Retinal pigment epithelial cell (primary cell): ENCODE measurements at regions not wholly inside any gene's neighbourhood (a gene's known extent, or its start where the extent isn't known, plus 50 kb on each side); places are given as distances from the start of the nearest gene placed in this dataset.

ENCODE experiments used
- DNase-seq: peaks from one replicate; pipeline ENCODE4 v3.0.0-alpha.2; 2010; ENCODE audit warnings: low read depth
- H3K4me3 ChIP-seq: 2 replicates; pipeline ENCODE4 v1.5.1; 2011; ENCODE audit warnings: mild to moderate bottlenecking, low read length, control low read depth, moderate library complexity
- TF ChIP-seq, protein P1 (sequence below): conservative IDR thresholded peaks from 2 replicates; pipeline ENCODE4 v1.5.1; 2011; ENCODE audit warnings: low read depth, low read length, control low read depth, inconsistent platforms

DNA sequence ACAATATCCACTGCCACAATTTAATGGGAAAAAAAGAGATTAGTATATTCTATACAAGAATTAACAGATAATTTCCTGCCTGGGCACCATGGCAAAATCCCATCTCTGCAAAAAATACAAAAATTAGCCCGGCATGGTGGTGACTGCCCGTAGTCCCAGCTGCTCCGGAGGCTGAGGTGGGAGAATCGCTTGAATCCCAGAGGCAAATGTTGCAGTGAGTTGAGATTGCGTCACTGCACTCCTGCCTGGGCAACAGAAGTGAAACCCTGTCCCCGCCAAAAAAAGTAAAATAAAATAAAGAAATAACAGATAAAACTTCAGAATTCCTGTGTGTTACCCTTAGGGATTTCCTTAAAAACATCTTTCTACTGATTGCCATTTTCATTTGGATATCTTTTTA is 1194.8 kb upstream of the PIK3C3 start:
- DNase-seq: no peak
- H3K4me3 ChIP-seq: no peak overlapping the region
- TF ChIP-seq, protein P1, sequence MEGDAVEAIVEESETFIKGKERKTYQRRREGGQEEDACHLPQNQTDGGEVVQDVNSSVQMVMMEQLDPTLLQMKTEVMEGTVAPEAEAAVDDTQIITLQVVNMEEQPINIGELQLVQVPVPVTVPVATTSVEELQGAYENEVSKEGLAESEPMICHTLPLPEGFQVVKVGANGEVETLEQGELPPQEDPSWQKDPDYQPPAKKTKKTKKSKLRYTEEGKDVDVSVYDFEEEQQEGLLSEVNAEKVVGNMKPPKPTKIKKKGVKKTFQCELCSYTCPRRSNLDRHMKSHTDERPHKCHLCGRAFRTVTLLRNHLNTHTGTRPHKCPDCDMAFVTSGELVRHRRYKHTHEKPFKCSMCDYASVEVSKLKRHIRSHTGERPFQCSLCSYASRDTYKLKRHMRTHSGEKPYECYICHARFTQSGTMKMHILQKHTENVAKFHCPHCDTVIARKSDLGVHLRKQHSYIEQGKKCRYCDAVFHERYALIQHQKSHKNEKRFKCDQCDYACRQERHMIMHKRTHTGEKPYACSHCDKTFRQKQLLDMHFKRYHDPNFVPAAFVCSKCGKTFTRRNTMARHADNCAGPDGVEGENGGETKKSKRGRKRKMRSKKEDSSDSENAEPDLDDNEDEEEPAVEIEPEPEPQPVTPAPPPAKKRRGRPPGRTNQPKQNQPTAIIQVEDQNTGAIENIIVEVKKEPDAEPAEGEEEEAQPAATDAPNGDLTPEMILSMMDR: no peak

DNA sequence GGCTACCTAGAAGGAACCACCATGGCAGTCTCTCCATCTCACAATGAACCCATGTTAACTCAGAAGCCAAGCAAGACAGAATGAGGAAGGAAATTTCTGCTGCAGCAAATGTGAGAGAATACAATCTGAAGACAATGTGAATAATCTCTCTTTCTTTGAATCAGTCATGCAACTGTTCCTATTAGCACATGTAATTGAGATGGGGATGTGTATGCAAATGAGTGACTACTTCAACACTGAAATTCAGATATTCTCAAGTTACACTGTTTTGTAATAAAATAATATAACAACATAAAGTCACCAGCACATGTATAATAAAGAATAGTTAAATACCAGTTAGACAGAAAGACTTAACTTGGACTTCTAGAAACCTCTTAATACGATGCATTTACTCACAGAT is 1200.6 kb upstream of the PIK3C3 start:
- no peak for DNase-seq
- H3K4me3 ChIP-seq: no peak overlapping the region
- TF ChIP-seq, protein P1: no peak

- TF ChIP-seq, protein P1: no peak
- DNase-seq: no peak
- no peak overlapping the region for H3K4me3 ChIP-seq
Observed at GRCh38 chr18:40752316-40752715, 1202.7 kb upstream of the PIK3C3 start.

DNA sequence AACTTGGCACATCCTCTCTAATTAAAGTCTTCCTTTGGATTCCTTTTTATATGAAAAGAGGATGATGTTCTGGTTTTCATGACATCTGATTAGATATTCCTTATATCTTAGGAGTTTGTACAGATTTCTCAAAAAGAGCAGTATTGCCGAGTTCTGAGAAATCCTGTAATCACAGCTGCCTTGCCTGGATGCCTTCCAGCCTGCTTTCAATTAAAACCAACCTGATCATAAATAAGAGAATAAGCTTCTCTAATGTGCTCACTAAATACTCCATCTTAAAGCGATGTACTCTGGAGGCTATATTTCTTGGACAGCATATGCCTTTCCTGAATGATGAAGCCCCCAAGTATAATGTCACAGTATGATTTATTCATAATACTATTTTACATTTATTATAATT is 1203.8 kb upstream of the PIK3C3 start:
- no peak overlapping the region for H3K4me3 ChIP-seq
- TF ChIP-seq, protein P1: no peak
- DNase-seq: peak; percentile 4

DNA sequence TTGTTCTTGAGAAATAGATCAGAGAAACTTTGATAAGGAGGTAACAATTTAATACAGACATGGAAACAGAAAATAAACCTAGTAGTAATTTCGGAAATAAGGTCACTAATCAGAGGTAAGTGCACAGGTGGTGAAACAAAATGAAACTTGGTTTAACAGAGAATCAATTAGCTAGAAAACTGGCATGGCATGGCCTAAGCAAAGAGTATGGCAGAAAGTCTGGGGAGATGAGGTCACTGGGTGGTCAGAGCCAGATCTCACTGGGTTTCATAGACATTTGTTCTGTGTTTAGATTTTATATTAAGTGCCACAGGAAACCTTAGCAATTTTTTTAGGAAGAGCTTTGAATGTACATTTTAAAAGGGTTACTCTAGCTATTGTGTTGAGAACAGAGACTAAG is 1216.0 kb upstream of the PIK3C3 start:
- TF ChIP-seq, protein P1: no peak
- no peak for DNase-seq
- H3K4me3 ChIP-seq: no peak overlapping the region

- H3K4me3 ChIP-seq: no peak overlapping the region
- DNase-seq: no peak
- TF ChIP-seq, protein P1: no peak
Observed at GRCh38 chr18:40738321-40738880, 1216.6 kb upstream of the PIK3C3 start.

GRCh38 chr18:40708726-40709125 is 1246.3 kb upstream of the PIK3C3 start:
- H3K4me3 ChIP-seq: no peak overlapping the region
- TF ChIP-seq, protein P1: no peak
- no peak for DNase-seq
